GM18502 (cell line): ENCODE measurements at regions not wholly inside any gene's neighbourhood (a gene's known extent, or its start where the extent isn't known, plus 50 kb on each side); places are given as distances from the start of the nearest gene placed in this dataset.

Experiments used
- ATAC-seq: cut with Tn5 transposase; IDR thresholded peaks from one replicate; pipeline ENCODE4 v1.9.1; 2021; ENCODE audit warnings: mild to moderate bottlenecking; ENCODE audit not compliant: unreplicated experiment, poor library complexity

- ATAC-seq, result no peak
These were observed 209.5 kb upstream of the KIAA1217 start for GRCh38 chr10:23999445-23999844.

- ATAC-seq, result no peak
These were observed 208.6 kb upstream of the KIAA1217 start for GRCh38 chr10:24000271-24000813.

GRCh38 chr10:24006741-24007140 lies 202.2 kb upstream of the KIAA1217 start:
- ATAC-seq, result no peak

- no peak for ATAC-seq
These were observed 201.6 kb upstream of the KIAA1217 start for GRCh38 chr10:24007359-24007758.

GRCh38 chr10:24008164-24009091 lies 200.5 kb upstream of the KIAA1217 start:
- no peak for ATAC-seq

GRCh38 chr10:24009115-24009514 lies 199.8 kb upstream of the KIAA1217 start:
- no peak for ATAC-seq

GRCh38 chr10:24009736-24010135 lies 199.2 kb upstream of the KIAA1217 start:
- no peak for ATAC-seq

GRCh38 chr10:24010436-24010970 lies 198.4 kb upstream of the KIAA1217 start:
- no peak for ATAC-seq

- ATAC-seq, result no peak
These were observed 196.6 kb upstream of the KIAA1217 start for GRCh38 chr10:24012249-24012803.

GRCh38 chr10:24027107-24027506 lies 181.8 kb upstream of the KIAA1217 start:
- no peak for ATAC-seq

GRCh38 chr10:24034571-24034970 lies 174.4 kb upstream of the KIAA1217 start:
- ATAC-seq, result no peak

- ATAC-seq, result no peak
These were observed 173.2 kb upstream of the KIAA1217 start for GRCh38 chr10:24035761-24036160.

GRCh38 chr10:24039315-24039714 lies 169.6 kb upstream of the KIAA1217 start:
- ATAC-seq, result no peak

- ATAC-seq, result no peak
These were observed 169.0 kb upstream of the KIAA1217 start for GRCh38 chr10:24039897-24040296.

- ATAC-seq, result no peak
These were observed 167.9 kb upstream of the KIAA1217 start for GRCh38 chr10:24041034-24041433.

GRCh38 chr10:24041834-24042233 lies 167.1 kb upstream of the KIAA1217 start:
- no peak for ATAC-seq

GRCh38 chr10:24042884-24043283 lies 166.1 kb upstream of the KIAA1217 start:
- ATAC-seq, result no peak

- no peak for ATAC-seq
These were observed 162.9 kb upstream of the KIAA1217 start for GRCh38 chr10:24046060-24046459.

- no peak for ATAC-seq
These were observed 161.8 kb upstream of the KIAA1217 start for GRCh38 chr10:24047176-24047575.

GRCh38 chr10:24054421-24054820 lies 154.5 kb upstream of the KIAA1217 start:
- ATAC-seq, result no peak

- no peak for ATAC-seq
These were observed 128.7 kb upstream of the KIAA1217 start for GRCh38 chr10:24080207-24080606.
